ENCODE measurements at regions not wholly inside any gene's neighbourhood (a gene's known extent, or its start where the extent isn't known, plus 50 kb on each side); places are given as distances from the start of the nearest gene placed in this dataset.

DNA sequence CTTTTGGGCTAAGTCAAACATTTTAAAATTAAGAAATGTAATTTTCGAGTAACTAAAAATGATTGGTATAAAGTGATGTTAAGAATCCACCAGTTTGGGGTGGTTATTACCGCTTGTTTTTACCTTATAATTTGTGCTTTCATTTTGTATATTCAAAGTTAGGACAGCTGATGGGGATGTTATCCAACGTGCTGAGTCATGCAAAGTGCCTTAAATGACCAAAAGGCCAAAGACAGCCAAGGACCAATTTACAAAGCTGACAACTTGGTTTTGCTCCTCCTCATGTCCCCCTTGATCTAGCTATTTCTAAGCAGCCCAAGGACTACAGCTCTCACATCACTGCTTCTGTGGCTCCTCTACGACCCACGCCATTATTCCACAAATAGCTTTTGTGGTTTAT, 181.4 kb upstream of the PCDH7 start:
- H2AFZ ChIP-seq (ENCODE audit: insufficient read depth, low read depth, low read length, poor library complexity, severe bottlenecking) = no peak overlapping the region
- intact Hi-C loops (cut with micrococcal nuclease) = no loop called here
- DNase-seq = no peak

GRCh38 chr4:30543057-30543456, 177.1 kb upstream of the PCDH7 start:
- H3K36me3 Mint-ChIP-seq = no peaks in the 10 kb centered on the region
- Histone ChIP-seq H2AFZ (ENCODE audit: insufficient read depth, low read depth, low read length, poor library complexity, severe bottlenecking) (no peak overlapping the region), H3K4me3 (replicated peaks in 1 of 3; ENCODE audit: low read depth in 2 of 3, low read length in 3 of 3) (no peak overlapping the region), H3K27me3 (ENCODE audit: control insufficient read depth in 2 of 2, insufficient read depth in 2 of 2, low read length in 2 of 2) (no peaks in the 10 kb centered on the region), H3K4me1 (ENCODE audit: control insufficient read depth in 1 of 2, insufficient read depth in 2 of 2, low read length in 2 of 2) (no peaks in the 10 kb centered on the region), H3K9ac (ENCODE audit: insufficient read depth, low read length, poor library complexity, severe bottlenecking) (no peak overlapping the region), H3K4me2 (replicated peaks; ENCODE audit: extremely low read depth, low read length, poor library complexity, severe bottlenecking) (no peak overlapping the region), H4K20me1 (ENCODE audit: insufficient read depth, low read length) (no peaks in the 10 kb centered on the region), H3K27ac (ENCODE audit: low read depth in 1 of 2, low read length in 2 of 2) (no peak overlapping the region), H3K79me2 (ENCODE audit: insufficient read depth, low read length) (no peaks in the 10 kb centered on the region), H3K9me3 (replicated peaks in 1 of 2; ENCODE audit: control insufficient read depth in 1 of 2, insufficient read depth in 1 of 2, low read length in 2 of 2) (no peaks in the 10 kb centered on the region), H3K36me3 (replicated peaks in 1 of 2; ENCODE audit: control insufficient read depth in 1 of 2, insufficient read depth in 2 of 2, low read length in 2 of 2) (no peaks in the 10 kb centered on the region)
- H3K4me3 Mint-ChIP-seq = no peak overlapping the region
- DNase-seq = no peak
- H3K4me1 Mint-ChIP-seq = no peaks in the 10 kb centered on the region
- peaks cover 0 to 2% (median 0%) of the 10 kb centered on the region in 3 donors for H3K27me3 Mint-ChIP-seq (ENCODE audit: low read depth in 3 of 3)
- TF ChIP-seq, protein P1, sequence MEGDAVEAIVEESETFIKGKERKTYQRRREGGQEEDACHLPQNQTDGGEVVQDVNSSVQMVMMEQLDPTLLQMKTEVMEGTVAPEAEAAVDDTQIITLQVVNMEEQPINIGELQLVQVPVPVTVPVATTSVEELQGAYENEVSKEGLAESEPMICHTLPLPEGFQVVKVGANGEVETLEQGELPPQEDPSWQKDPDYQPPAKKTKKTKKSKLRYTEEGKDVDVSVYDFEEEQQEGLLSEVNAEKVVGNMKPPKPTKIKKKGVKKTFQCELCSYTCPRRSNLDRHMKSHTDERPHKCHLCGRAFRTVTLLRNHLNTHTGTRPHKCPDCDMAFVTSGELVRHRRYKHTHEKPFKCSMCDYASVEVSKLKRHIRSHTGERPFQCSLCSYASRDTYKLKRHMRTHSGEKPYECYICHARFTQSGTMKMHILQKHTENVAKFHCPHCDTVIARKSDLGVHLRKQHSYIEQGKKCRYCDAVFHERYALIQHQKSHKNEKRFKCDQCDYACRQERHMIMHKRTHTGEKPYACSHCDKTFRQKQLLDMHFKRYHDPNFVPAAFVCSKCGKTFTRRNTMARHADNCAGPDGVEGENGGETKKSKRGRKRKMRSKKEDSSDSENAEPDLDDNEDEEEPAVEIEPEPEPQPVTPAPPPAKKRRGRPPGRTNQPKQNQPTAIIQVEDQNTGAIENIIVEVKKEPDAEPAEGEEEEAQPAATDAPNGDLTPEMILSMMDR (IDR thresholded peaks at IDR 0.05) = no peak
- peaks cover 0 to 13% (median 0%) of the 10 kb centered on the region in 7 donors for H3K9me3 Mint-ChIP-seq
- 78% methylated on average over 1 of the region's 1 CpG for WGBS (ENCODE audit: insufficient coverage)
- no peak overlapping the region for H3K27ac Mint-ChIP-seq
- intact Hi-C loops (cut with micrococcal nuclease) = no loop called here

More for the DNA sequence above, 181.4 kb upstream of the PCDH7 start:
- Mint-ChIP-seq H3K36me3 (no peaks in the 10 kb centered on the region), H3K27me3 (ENCODE audit: low read depth in 3 of 3) (no peaks in the 10 kb centered on the region), H3K9me3 (peaks cover 0 to 14% (median 3%) of the 10 kb centered on the region in 7 donors), H3K27ac (no peak overlapping the region), H3K4me1 (no peaks in the 10 kb centered on the region), H3K4me3 (no peak overlapping the region)
- Histone ChIP-seq H3K36me3 (replicated peaks in 1 of 2; ENCODE audit: control insufficient read depth in 1 of 2, insufficient read depth in 2 of 2, low read length in 2 of 2) (no peaks in the 10 kb centered on the region), H3K4me1 (ENCODE audit: control insufficient read depth in 1 of 2, insufficient read depth in 2 of 2, low read length in 2 of 2) (no peaks in the 10 kb centered on the region), H3K9ac (ENCODE audit: insufficient read depth, low read length, poor library complexity, severe bottlenecking) (no peak overlapping the region), H3K4me2 (replicated peaks; ENCODE audit: extremely low read depth, low read length, poor library complexity, severe bottlenecking) (no peak overlapping the region), H3K9me3 (replicated peaks in 1 of 2; ENCODE audit: control insufficient read depth in 1 of 2, insufficient read depth in 1 of 2, low read length in 2 of 2) (no peaks in the 10 kb centered on the region), H3K4me3 (replicated peaks in 1 of 3; ENCODE audit: low read depth in 2 of 3, low read length in 3 of 3) (no peak overlapping the region), H3K79me2 (ENCODE audit: insufficient read depth, low read length) (no peaks in the 10 kb centered on the region), H3K27ac (ENCODE audit: low read depth in 1 of 2, low read length in 2 of 2) (no peak overlapping the region), H3K27me3 (ENCODE audit: control insufficient read depth in 2 of 2, insufficient read depth in 2 of 2, low read length in 2 of 2) (no peaks in the 10 kb centered on the region), H4K20me1 (ENCODE audit: insufficient read depth, low read length) (no peaks in the 10 kb centered on the region)
- TF ChIP-seq, protein P1 (IDR thresholded peaks at IDR 0.05) = no peak
- WGBS (ENCODE audit: insufficient coverage) = 100% methylated on average over 1 of the region's 5 CpGs

Measured in CD14-positive monocyte (primary cell).